ENCODE measurements at regions not wholly inside any gene's neighbourhood (a gene's known extent, or its start where the extent isn't known, plus 50 kb on each side); places are given as distances from the start of the nearest gene placed in this dataset.
A peak's percentile ranks its signal among the peaks of the same experiment; 100 is the strongest.

DNA sequence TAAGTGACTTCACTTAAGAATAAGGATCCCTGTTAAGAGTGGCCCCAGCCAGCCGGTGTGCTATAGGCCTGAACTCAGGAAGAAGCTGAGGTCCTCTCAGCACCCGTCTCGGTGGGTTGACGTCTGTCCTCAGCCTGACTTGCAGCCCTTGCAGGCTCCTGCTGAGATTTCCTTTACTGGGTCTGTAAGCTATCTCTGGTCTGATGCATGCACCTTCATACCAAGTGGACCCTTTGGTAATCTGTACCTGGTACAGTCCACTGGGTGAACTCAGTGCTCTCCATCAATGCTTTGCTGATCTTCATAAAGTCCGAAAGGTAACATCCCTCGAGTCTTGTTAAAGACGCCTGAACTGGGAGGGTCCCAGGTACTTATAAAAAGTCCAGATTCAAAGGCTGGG is 212.0 kb upstream of the PPP2R3A start:
- H3K27ac ChIP-seq = no peak overlapping the region
- H3K4me3 ChIP-seq = no peak overlapping the region
- H3K4me1 ChIP-seq (replicated peaks in 1 of 2) = peaks cover 22% of the 10 kb centered on the region in 2 donors
- 50 to 100% (median 92%) methylated on average over 1 to 6 of the region's 7 CpGs; no CpG with 5 or more reads in 3 of the 10 experiments for WGBS, 10 experiments
- no peak for ATAC-seq (replicated peaks in 6 of 8)
- in situ Hi-C loops (cut with MboI; ENCODE audit: low pct_unique_long_range_greater_than_20kb in 2 of 9, low sequenced_read_pairs in 9 of 9, unreplicated experiment in 9 of 9) = no loop called here

DNA sequence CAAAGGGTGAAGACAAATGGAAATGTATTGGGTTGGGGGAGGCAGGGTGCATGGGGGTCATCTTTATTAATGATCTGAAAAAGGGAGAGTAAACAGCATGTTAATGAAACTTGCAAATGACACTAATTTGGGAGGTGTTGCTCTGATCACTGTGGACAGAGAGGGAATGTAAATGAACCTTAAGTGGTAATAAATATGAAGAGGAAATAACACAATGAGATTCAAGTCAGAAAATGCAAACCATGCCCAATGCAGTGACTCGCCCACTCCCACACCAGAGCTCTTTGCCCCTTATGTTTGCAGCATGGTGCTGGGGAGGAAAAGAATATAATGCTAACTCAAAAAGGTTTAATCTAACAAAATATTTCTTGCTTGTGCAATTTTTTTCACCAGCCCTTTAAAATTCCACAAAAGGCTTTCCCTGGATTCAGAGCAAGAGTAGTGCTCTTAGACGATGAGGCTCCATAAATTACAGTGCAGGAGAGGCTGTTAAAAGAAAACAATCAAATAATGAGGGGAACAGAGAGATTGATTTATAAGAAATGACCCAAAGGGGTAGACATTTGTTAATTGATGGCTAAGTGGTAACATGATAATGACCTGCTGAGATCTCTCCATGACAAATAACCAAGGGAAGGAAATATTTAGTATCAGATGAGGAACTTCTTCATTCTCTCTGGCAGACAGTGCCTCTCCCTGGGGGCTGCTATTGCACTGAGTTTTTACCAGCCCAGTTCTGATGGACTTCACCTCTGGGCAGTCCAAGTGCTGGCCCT is 210.0 kb upstream of the PPP2R3A start:
- 0 to 45% (median 19%) methylated on average over 1 to 2 of the region's 2 CpGs; no CpG with 5 or more reads in 2 of the 10 experiments for WGBS, 10 experiments
- in situ Hi-C loops (cut with MboI; ENCODE audit: low pct_unique_long_range_greater_than_20kb in 2 of 9, low sequenced_read_pairs in 9 of 9, unreplicated experiment in 9 of 9) = no loop called here
- H3K4me3 ChIP-seq = no peak overlapping the region
- peak in 7 of 8 experiments; percentile 18 to 92 (median 89) for ATAC-seq (replicated peaks in 6 of 8)
- no peak overlapping the region for H3K27ac ChIP-seq
- H3K4me1 ChIP-seq (replicated peaks in 1 of 2) = peaks cover 18 to 19% of the 10 kb centered on the region in 2 donors

- Histone ChIP-seq H3K4me3 (no peak overlapping the region), H3K27ac (no peak overlapping the region), H3K4me1 (replicated peaks in 1 of 2) (peaks cover 18 to 19% of the 10 kb centered on the region in 2 donors)
- ATAC-seq (replicated peaks in 6 of 8) = peak in 3 of 8 experiments; percentile 43 to 58 (median 44)
- in situ Hi-C loops (cut with MboI; ENCODE audit: low pct_unique_long_range_greater_than_20kb in 2 of 9, low sequenced_read_pairs in 9 of 9, unreplicated experiment in 9 of 9) = no loop called here
- WGBS, 10 experiments = 6 to 100% (median 55%) methylated on average over 1 to 3 of the region's 3 CpGs; no CpG with 5 or more reads in 2 of the 10 experiments
Observed at GRCh38 chr3:135756106-135756668, 209.3 kb upstream of the PPP2R3A start.

- WGBS, 10 experiments = 21 to 100% (median 97%) methylated on average over 1 to 4 of the region's 4 CpGs
- in situ Hi-C loops (cut with MboI; ENCODE audit: low pct_unique_long_range_greater_than_20kb in 2 of 9, low sequenced_read_pairs in 9 of 9, unreplicated experiment in 9 of 9) = no loop called here
Observed at GRCh38 chr3:135757421-135757820, 208.1 kb upstream of the PPP2R3A start.

GRCh38 chr3:135758961-135759360 is 206.6 kb upstream of the PPP2R3A start:
- H3K4me1 ChIP-seq (replicated peaks in 1 of 2) = peaks cover 15 to 26% of the 10 kb centered on the region in 2 donors
- no peak overlapping the region for H3K4me3 ChIP-seq
- no peak for ATAC-seq (replicated peaks in 6 of 8)
- H3K27ac ChIP-seq = no peak overlapping the region
- in situ Hi-C loops (cut with MboI; ENCODE audit: low pct_unique_long_range_greater_than_20kb in 2 of 9, low sequenced_read_pairs in 9 of 9, unreplicated experiment in 9 of 9) = no loop called here
- WGBS, 10 experiments = no CpG with 5 or more reads among the region's 1 CpG

More at GRCh38 chr3:135757421-135757820, 208.1 kb upstream of the PPP2R3A start:
- Histone ChIP-seq H3K4me1 (replicated peaks in 1 of 2) (peaks cover 15 to 18% of the 10 kb centered on the region in 2 donors), H3K27ac (no peak overlapping the region), H3K4me3 (no peak overlapping the region)
- ATAC-seq (replicated peaks in 6 of 8) = peak in 2 of 8 experiments; percentile 19 to 20

GRCh38 chr3:135759651-135760050 is 205.9 kb upstream of the PPP2R3A start:
- in situ Hi-C loops (cut with MboI; ENCODE audit: low pct_unique_long_range_greater_than_20kb in 2 of 9, low sequenced_read_pairs in 9 of 9, unreplicated experiment in 9 of 9) = no loop called here
- ATAC-seq (replicated peaks in 6 of 8) = no peak
- Histone ChIP-seq H3K4me3 (no peak overlapping the region), H3K4me1 (replicated peaks in 1 of 2) (peaks cover 15 to 27% of the 10 kb centered on the region in 2 donors), H3K27ac (no peak overlapping the region)
- WGBS, 10 experiments = 50 to 80% methylated on average over 1 of the region's 3 CpGs; no CpG with 5 or more reads in 8 of the 10 experiments

- WGBS, 10 experiments = 0 to 93% (median 83%) methylated on average over 1 to 2 of the region's 3 CpGs; no CpG with 5 or more reads in 5 of the 10 experiments
- Histone ChIP-seq H3K4me3 (no peak overlapping the region), H3K27ac (no peak overlapping the region), H3K4me1 (replicated peaks in 1 of 2) (peaks cover 10 to 18% of the 10 kb centered on the region in 2 donors)
- in situ Hi-C loops (cut with MboI; ENCODE audit: low pct_unique_long_range_greater_than_20kb in 2 of 9, low sequenced_read_pairs in 9 of 9, unreplicated experiment in 9 of 9) = no loop called here
- ATAC-seq (replicated peaks in 6 of 8) = no peak
Observed at GRCh38 chr3:135760581-135760980, 204.9 kb upstream of the PPP2R3A start.

GRCh38 chr3:135762188-135762856 is 203.2 kb upstream of the PPP2R3A start:
- ATAC-seq (replicated peaks in 6 of 8) = peak in 4 of 8 experiments; percentile 39 to 86 (median 64)
- Histone ChIP-seq H3K4me3 (no peak overlapping the region), H3K27ac (no peak overlapping the region), H3K4me1 (replicated peaks in 1 of 2) (peaks cover 0 to 10% of the 10 kb centered on the region in 2 donors)
- 0 to 77% (median 44%) methylated on average over 1 to 4 of the region's 4 CpGs; no CpG with 5 or more reads in 4 of the 10 experiments for WGBS, 10 experiments
- in situ Hi-C loops (cut with MboI; ENCODE audit: low pct_unique_long_range_greater_than_20kb in 2 of 9, low sequenced_read_pairs in 9 of 9, unreplicated experiment in 9 of 9) = no loop called here

- no peak overlapping the region for H3K4me3 ChIP-seq
- no peak overlapping the region for H3K27ac ChIP-seq
- peaks cover under 1 to 12% of the 10 kb centered on the region in 2 donors for H3K4me1 ChIP-seq (replicated peaks in 1 of 2)
- peak in 2 of 8 experiments; percentile 60 to 85 for ATAC-seq (replicated peaks in 6 of 8)
- in situ Hi-C loops (cut with MboI; ENCODE audit: low pct_unique_long_range_greater_than_20kb in 2 of 9, low sequenced_read_pairs in 9 of 9, unreplicated experiment in 9 of 9) = no loop called here
- WGBS, 10 experiments = 13 to 100% (median 74%) methylated on average over 1 to 2 of the region's 2 CpGs; no CpG with 5 or more reads in 2 of the 10 experiments
Observed at GRCh38 chr3:135766115-135766514, 199.4 kb upstream of the PPP2R3A start.

DNA sequence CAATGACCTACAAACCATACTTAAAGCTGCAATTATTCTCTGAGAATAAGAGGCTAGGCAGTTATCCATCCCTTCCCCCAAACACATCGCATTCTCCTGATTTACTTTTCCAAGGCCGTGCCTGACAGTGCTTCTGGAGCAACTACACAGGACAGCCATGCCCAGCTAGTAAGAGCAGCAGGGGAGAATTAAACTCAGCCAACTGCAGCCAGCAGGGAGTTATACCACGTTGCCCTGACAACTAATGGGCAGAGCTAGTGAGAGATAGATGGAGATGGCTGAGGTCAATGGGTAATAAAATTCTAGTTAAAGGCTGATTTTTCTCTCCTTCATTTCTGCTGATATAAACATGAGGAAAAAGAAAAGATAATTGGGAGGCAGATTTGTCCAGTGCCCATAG is 193.8 kb upstream of the PPP2R3A start:
- in situ Hi-C loops (cut with MboI; ENCODE audit: low pct_unique_long_range_greater_than_20kb in 2 of 9, low sequenced_read_pairs in 9 of 9, unreplicated experiment in 9 of 9) = no loop called here
- H3K4me3 ChIP-seq = no peak overlapping the region
- H3K4me1 ChIP-seq (replicated peaks in 1 of 2) = peaks cover 13 to 18% of the 10 kb centered on the region in 2 donors
- 0 to 40% (median 17%) methylated on average over 1 to 3 of the region's 3 CpGs; no CpG with 5 or more reads in 5 of the 10 experiments for WGBS, 10 experiments
- peak in 5 of 8 experiments; percentile 96 to 100 (median 100) for ATAC-seq (replicated peaks in 6 of 8)
- no peak overlapping the region for H3K27ac ChIP-seq

DNA sequence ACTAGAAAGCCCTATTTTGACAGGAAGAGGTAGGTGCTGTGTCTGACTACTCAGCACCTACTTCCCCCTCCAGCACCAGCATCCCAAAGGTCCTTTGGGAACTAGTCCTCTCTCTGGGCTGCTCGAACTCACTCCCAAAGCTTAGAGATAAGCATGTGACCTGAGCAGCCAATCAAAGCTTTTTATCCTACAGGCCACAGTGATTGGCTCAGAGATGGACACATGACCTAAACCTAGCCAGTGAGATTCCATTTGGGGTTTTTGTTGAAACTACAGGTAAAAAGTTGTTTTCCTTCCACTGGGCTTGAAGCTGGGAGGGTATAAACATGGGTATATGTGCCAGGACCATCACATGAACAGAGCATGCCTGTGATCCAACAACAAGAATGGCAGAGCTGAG is 186.5 kb upstream of the PPP2R3A start:
- ATAC-seq (replicated peaks in 6 of 8) = no peak
- in situ Hi-C loops (cut with MboI; ENCODE audit: low pct_unique_long_range_greater_than_20kb in 2 of 9, low sequenced_read_pairs in 9 of 9, unreplicated experiment in 9 of 9) = no loop called here
- Histone ChIP-seq H3K27ac (no peak overlapping the region), H3K4me3 (no peak overlapping the region), H3K4me1 (replicated peaks in 1 of 2) (no peaks in the 10 kb centered on the region)
- WGBS, 10 experiments = 0 to 100% (median 80%) methylated on average over 1 of the region's 1 CpG; no CpG with 5 or more reads in 4 of the 10 experiments

DNA sequence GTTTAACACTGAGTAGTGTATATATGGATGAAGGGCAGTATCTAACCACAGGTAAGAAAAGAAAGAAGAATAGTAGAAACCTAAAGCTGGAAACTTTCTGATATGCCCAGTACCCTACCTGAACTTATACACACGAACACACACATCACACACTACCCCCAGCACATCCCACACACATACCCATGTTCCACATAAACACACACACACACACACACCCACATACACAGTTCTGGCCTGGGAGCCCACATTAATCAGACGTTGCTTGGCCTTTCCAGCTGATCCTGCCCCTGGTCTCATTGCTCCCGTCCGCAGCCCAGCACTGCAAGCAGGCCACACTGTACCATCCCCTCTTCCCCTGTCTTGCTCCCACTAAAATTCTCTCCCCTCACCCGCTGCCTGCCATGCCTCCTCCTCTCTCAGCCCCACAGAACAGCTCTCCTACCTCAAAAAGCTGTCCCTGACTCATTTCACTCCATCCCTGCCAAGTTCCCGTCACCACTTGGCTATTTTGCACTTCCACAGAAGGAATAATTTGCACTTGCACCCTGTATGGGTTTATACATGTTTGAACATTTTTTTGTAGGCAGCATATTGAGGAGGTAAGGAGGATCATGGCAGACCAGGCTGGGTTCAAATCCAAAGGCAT is 185.8 kb upstream of the PPP2R3A start:
- Histone ChIP-seq H3K4me1 (replicated peaks in 1 of 2) (no peaks in the 10 kb centered on the region), H3K4me3 (no peak overlapping the region), H3K27ac (no peak overlapping the region)
- 13 to 100% (median 78%) methylated on average over 1 to 6 of the region's 6 CpGs; no CpG with 5 or more reads in 2 of the 10 experiments for WGBS, 10 experiments
- ATAC-seq (replicated peaks in 6 of 8) = peak in 1 of 8 experiments; percentile 61
- in situ Hi-C loops (cut with MboI; ENCODE audit: low pct_unique_long_range_greater_than_20kb in 2 of 9, low sequenced_read_pairs in 9 of 9, unreplicated experiment in 9 of 9) = no loop called here

All from motor neuron (in vitro differentiated cells).